ENCODE measurements at regions not wholly inside any gene's neighbourhood (a gene's known extent, or its start where the extent isn't known, plus 50 kb on each side); places are given as distances from the start of the nearest gene placed in this dataset.

DNA sequence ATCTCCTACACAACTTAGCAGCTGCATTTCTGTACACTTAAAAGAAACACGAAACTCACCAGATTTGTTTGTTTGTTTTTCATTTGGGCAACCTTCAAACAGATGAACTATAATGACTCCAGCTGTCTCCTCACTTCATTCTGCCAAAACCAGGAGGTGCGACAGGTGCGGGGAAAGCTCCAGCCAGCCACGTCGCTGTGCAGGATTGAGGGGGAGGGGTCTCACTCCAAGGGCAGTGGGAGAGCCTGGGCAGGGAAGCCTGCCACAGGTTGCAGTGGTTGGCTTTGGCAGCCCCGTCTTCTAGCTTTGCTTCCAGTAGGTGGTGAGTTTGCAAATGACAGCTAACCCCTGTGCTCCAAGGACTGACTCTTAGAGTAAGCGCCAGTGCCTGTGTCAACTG is 215.8 kb downstream of the CEMIP2 start:
- ChIA-PET CTCF (no interaction called here), POLR2A (no interaction called here)
- TF ChIP-seq, protein P1, sequence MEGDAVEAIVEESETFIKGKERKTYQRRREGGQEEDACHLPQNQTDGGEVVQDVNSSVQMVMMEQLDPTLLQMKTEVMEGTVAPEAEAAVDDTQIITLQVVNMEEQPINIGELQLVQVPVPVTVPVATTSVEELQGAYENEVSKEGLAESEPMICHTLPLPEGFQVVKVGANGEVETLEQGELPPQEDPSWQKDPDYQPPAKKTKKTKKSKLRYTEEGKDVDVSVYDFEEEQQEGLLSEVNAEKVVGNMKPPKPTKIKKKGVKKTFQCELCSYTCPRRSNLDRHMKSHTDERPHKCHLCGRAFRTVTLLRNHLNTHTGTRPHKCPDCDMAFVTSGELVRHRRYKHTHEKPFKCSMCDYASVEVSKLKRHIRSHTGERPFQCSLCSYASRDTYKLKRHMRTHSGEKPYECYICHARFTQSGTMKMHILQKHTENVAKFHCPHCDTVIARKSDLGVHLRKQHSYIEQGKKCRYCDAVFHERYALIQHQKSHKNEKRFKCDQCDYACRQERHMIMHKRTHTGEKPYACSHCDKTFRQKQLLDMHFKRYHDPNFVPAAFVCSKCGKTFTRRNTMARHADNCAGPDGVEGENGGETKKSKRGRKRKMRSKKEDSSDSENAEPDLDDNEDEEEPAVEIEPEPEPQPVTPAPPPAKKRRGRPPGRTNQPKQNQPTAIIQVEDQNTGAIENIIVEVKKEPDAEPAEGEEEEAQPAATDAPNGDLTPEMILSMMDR (IDR thresholded peaks at IDR 0.05; ENCODE audit: insufficient read depth, low read length, missing control alignments): no peak
- DNase-seq (ENCODE audit: low read depth, low spot score): no peak
- no peak overlapping the region for H3K4me3 ChIP-seq (ENCODE audit: low read depth, low read length)

- DNase-seq (ENCODE audit: low read depth, low spot score): no peak
- ChIA-PET POLR2A (no interaction called here), CTCF (no interaction called here)
- no peak overlapping the region for H3K4me3 ChIP-seq (ENCODE audit: low read depth, low read length)
- TF ChIP-seq, protein P1 (IDR thresholded peaks at IDR 0.05; ENCODE audit: insufficient read depth, low read length, missing control alignments): no peak
These were observed 219.3 kb downstream of the CEMIP2 start for GRCh38 chr9:71549023-71549422.

GRCh38 chr9:71544464-71544863 is 223.8 kb downstream of the CEMIP2 start:
- TF ChIP-seq, protein P1 (IDR thresholded peaks at IDR 0.05; ENCODE audit: insufficient read depth, low read length, missing control alignments): no peak
- H3K4me3 ChIP-seq (ENCODE audit: low read depth, low read length): no peak overlapping the region
- ChIA-PET POLR2A (no interaction called here), CTCF (no interaction called here)
- no peak for DNase-seq (ENCODE audit: low read depth, low spot score)

DNA sequence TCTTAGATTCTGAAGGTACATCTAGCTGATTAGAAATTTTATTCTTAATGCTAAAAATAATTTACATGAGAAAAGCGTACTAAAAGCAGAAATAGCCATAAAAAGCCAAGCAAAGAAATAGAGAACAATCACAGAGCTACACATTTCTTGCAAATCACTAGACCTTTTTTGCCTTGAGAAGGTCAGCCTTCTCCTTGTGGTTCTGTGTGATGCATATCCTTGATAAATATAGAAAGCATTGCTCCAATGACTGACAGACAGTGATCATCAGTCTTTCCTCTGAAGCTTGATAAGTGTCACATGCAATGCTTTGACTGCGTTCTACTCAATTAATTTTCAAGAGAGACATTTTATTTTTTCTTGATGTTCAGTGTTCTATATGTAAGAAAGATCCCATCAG is 226.9 kb downstream of the CEMIP2 start:
- POLR2A ChIA-PET: no interaction called here
- no peak for DNase-seq (ENCODE audit: low read depth, low spot score)
- no peak overlapping the region for H3K4me3 ChIP-seq (ENCODE audit: low read depth, low read length)
- CTCF ChIA-PET: no interaction called here
- TF ChIP-seq, protein P1 (IDR thresholded peaks at IDR 0.05; ENCODE audit: insufficient read depth, low read length, missing control alignments): no peak

GRCh38 chr9:71524996-71525580 is 243.2 kb downstream of the CEMIP2 start:
- ChIA-PET CTCF (no interaction called here), POLR2A (no interaction called here)
- no peak for DNase-seq (ENCODE audit: low read depth, low spot score)
- H3K4me3 ChIP-seq (ENCODE audit: low read depth, low read length): no peak overlapping the region
- TF ChIP-seq, protein P1 (IDR thresholded peaks at IDR 0.05; ENCODE audit: insufficient read depth, low read length, missing control alignments): no peak

DNA sequence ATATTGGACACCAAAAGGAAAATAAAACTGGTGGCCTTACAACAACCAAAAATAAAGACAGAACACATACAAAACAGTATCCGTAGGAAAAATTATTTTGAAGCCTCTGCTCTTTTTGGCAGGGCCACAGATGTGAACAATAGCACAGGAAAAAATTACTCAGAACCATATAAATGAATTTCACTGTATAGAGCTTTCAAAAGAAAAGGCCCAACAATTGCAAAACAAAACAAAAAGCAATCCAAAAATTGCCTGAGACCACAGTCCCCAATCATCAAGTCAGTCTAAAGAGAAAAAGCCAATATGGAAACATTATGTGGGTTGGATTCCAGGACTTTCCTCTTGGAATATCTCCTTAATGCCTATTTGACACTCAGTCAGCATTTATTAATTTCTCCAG is 243.8 kb downstream of the CEMIP2 start:
- no peak overlapping the region for H3K4me3 ChIP-seq (ENCODE audit: low read depth, low read length)
- TF ChIP-seq, protein P1 (IDR thresholded peaks at IDR 0.05; ENCODE audit: insufficient read depth, low read length, missing control alignments): no peak
- no peak for DNase-seq (ENCODE audit: low read depth, low spot score)
- ChIA-PET CTCF (no interaction called here), POLR2A (no interaction called here)

Data from AG04449 (cell line).